GM19463 (cell line): ENCODE measurements at regions not wholly inside any gene's neighbourhood (a gene's known extent, or its start where the extent isn't known, plus 50 kb on each side); places are given as distances from the start of the nearest gene placed in this dataset.
"Not testable (repeated sequence)": the region's sequence is repeated elsewhere in the genome, so short reads cannot be mapped to it uniquely, and the experiment has no call there.

Experiments used
- ATAC-seq: cut with Tn5 transposase; IDR thresholded peaks from one replicate; pipeline ENCODE4 v1.9.1; 2021; ENCODE audit warnings: mild to moderate bottlenecking, moderate library complexity; ENCODE audit not compliant: unreplicated experiment

GRCh38 chr2:95654897-95655296 is 63.1 kb downstream of the TRIM43 start:
- not testable (repeated sequence) for ATAC-seq

GRCh38 chr2:95656553-95656952 is 64.8 kb downstream of the TRIM43 start:
- not testable (repeated sequence) for ATAC-seq

GRCh38 chr2:95657937-95658336 is 66.1 kb downstream of the TRIM43 start:
- ATAC-seq = not testable (repeated sequence)

- not testable (repeated sequence) for ATAC-seq
Observed at GRCh38 chr2:95660766-95661562, 69.2 kb downstream of the TRIM43 start.

GRCh38 chr2:95663471-95664441 is 72.0 kb downstream of the TRIM43 start:
- not testable (repeated sequence) for ATAC-seq

- not testable (repeated sequence) for ATAC-seq
Observed at GRCh38 chr2:95666636-95667035, 74.8 kb downstream of the TRIM43 start.

- no peak for ATAC-seq
Observed at GRCh38 chr2:95667480-95667879, 75.7 kb downstream of the TRIM43 start.

- ATAC-seq = not testable (repeated sequence)
Observed at GRCh38 chr2:95668934-95669333, 77.1 kb downstream of the TRIM43 start.

- ATAC-seq = no peak
Observed at GRCh38 chr2:95669441-95669991, 77.7 kb downstream of the TRIM43 start.

- no peak for ATAC-seq
Observed at GRCh38 chr2:95670167-95670566, 78.4 kb downstream of the TRIM43 start.

- ATAC-seq = no peak
Observed at GRCh38 chr2:95670686-95671085, 78.9 kb downstream of the TRIM43 start.

GRCh38 chr2:95671171-95671570 is 79.4 kb downstream of the TRIM43 start:
- not testable (repeated sequence) for ATAC-seq

- not testable (repeated sequence) for ATAC-seq
Observed at GRCh38 chr2:95671992-95672391, 80.2 kb downstream of the TRIM43 start.

GRCh38 chr2:95672500-95672899 is 80.7 kb downstream of the TRIM43 start:
- ATAC-seq = not testable (repeated sequence)

- no peak for ATAC-seq
Observed at GRCh38 chr2:95674186-95674585, 82.4 kb downstream of the TRIM43 start.

- ATAC-seq = not testable (repeated sequence)
Observed at GRCh38 chr2:95676573-95676972, 84.8 kb downstream of the TRIM43 start.

GRCh38 chr2:95677346-95677745 is 85.5 kb downstream of the TRIM43 start:
- ATAC-seq = no peak

GRCh38 chr2:95677833-95678232 is 86.0 kb downstream of the TRIM43 start:
- ATAC-seq = not testable (repeated sequence)

- ATAC-seq = not testable (repeated sequence)
Observed at GRCh38 chr2:95681158-95681557, 89.4 kb downstream of the TRIM43 start.

GRCh38 chr2:95681589-95682081 is 89.8 kb downstream of the TRIM43 start:
- ATAC-seq = not testable (repeated sequence)
